ENCODE measurements at regions not wholly inside any gene's neighbourhood (a gene's known extent, or its start where the extent isn't known, plus 50 kb on each side); places are given as distances from the start of the nearest gene placed in this dataset.

- DNase-seq = no peak
Measured at GRCh38 chr12:89983622-89984021, 275.0 kb upstream of the ATP2B1 start.

GRCh38 chr12:89980236-89980635, 271.6 kb upstream of the ATP2B1 start:
- no peak for DNase-seq

- no peak for DNase-seq
Measured at GRCh38 chr12:89977405-89978085, 268.9 kb upstream of the ATP2B1 start.

- no peak for DNase-seq
Measured at GRCh38 chr12:89976866-89977265, 268.2 kb upstream of the ATP2B1 start.

- DNase-seq = no peak
Measured at GRCh38 chr12:89975574-89975973, 266.9 kb upstream of the ATP2B1 start.

- no peak for DNase-seq
Measured at GRCh38 chr12:89971880-89972279, 263.2 kb upstream of the ATP2B1 start.

- DNase-seq = no peak
Measured at GRCh38 chr12:89970722-89971121, 262.1 kb upstream of the ATP2B1 start.

GRCh38 chr12:89969093-89969492, 260.5 kb upstream of the ATP2B1 start:
- no peak for DNase-seq

GRCh38 chr12:89968151-89968700, 259.6 kb upstream of the ATP2B1 start:
- DNase-seq = no peak

GRCh38 chr12:89966495-89967240, 258.0 kb upstream of the ATP2B1 start:
- DNase-seq = no peak

GRCh38 chr12:89965993-89966392, 257.4 kb upstream of the ATP2B1 start:
- DNase-seq = no peak

- DNase-seq = no peak
Measured at GRCh38 chr12:89962648-89963047, 254.0 kb upstream of the ATP2B1 start.

GRCh38 chr12:89960607-89961394, 252.2 kb upstream of the ATP2B1 start:
- DNase-seq = no peak

GRCh38 chr12:89960011-89960507, 251.4 kb upstream of the ATP2B1 start:
- DNase-seq = no peak

GRCh38 chr12:89959179-89959578, 250.5 kb upstream of the ATP2B1 start:
- no peak for DNase-seq

GRCh38 chr12:89954259-89954658, 245.6 kb upstream of the ATP2B1 start:
- DNase-seq = no peak

- no peak for DNase-seq
Measured at GRCh38 chr12:89951694-89952060, 243.0 kb upstream of the ATP2B1 start.

GRCh38 chr12:89951050-89951693, 242.5 kb upstream of the ATP2B1 start:
- no peak for DNase-seq

- DNase-seq = no peak
Measured at GRCh38 chr12:89950421-89950820, 241.8 kb upstream of the ATP2B1 start.

- no peak for DNase-seq
Measured at GRCh38 chr12:89949457-89950195, 241.0 kb upstream of the ATP2B1 start.

GRCh38 chr12:89948271-89949175, 239.9 kb upstream of the ATP2B1 start:
- no peak for DNase-seq
